DND-41 (cell line): ENCODE measurements at regions not wholly inside any gene's neighbourhood (a gene's known extent, or its start where the extent isn't known, plus 50 kb on each side); places are given as distances from the start of the nearest gene placed in this dataset.

Experiments used
- EZH2 ChIP-seq: IDR thresholded peaks from 3 replicates; pipeline ENCODE4 v1.6.1; 2012; ENCODE audit warnings: borderline replicate concordance, low read depth, mild to moderate bottlenecking, moderate library complexity, low read length, inconsistent platforms; ENCODE audit not compliant: severe bottlenecking
- TF ChIP-seq, protein P1 (sequence below): IDR thresholded peaks from 2 replicates; pipeline ENCODE4 v1.5.1; 2012; ENCODE audit warnings: borderline replicate concordance, low read length, moderate library complexity, mild to moderate bottlenecking; ENCODE audit not compliant: poor library complexity, severe bottlenecking; ENCODE audit errors: extremely low read depth

DNA sequence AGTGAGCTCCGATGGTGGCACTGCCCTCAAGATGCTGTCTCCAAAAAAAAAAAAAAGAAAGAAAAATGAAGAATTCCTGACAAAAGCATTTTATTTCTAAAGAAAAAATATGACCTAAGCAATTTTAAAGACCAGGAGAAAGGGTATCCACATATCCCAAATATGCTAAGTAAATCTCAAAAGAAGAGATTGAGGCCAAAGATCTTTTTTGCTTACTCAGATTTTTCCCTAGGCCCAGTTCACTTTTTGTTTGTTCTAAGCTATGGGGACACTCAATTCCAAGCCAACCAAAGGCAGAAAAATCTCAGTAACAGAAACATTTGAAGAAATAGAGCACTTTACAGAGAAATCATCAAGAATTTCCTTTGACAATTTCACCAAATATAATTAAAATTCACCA lies 150.8 kb downstream of the SOX9 start:
- TF ChIP-seq, protein P1, sequence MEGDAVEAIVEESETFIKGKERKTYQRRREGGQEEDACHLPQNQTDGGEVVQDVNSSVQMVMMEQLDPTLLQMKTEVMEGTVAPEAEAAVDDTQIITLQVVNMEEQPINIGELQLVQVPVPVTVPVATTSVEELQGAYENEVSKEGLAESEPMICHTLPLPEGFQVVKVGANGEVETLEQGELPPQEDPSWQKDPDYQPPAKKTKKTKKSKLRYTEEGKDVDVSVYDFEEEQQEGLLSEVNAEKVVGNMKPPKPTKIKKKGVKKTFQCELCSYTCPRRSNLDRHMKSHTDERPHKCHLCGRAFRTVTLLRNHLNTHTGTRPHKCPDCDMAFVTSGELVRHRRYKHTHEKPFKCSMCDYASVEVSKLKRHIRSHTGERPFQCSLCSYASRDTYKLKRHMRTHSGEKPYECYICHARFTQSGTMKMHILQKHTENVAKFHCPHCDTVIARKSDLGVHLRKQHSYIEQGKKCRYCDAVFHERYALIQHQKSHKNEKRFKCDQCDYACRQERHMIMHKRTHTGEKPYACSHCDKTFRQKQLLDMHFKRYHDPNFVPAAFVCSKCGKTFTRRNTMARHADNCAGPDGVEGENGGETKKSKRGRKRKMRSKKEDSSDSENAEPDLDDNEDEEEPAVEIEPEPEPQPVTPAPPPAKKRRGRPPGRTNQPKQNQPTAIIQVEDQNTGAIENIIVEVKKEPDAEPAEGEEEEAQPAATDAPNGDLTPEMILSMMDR, result no peak
- no peak for TF ChIP-seq EZH2
